GM06990 (cell line): ENCODE measurements at regions not wholly inside any gene's neighbourhood (a gene's known extent, or its start where the extent isn't known, plus 50 kb on each side); places are given as distances from the start of the nearest gene placed in this dataset.

Experiments
- DNase-seq: peaks from one replicate; pipeline ENCODE4 v3.0.0-alpha.2; 2011; ENCODE audit not compliant: insufficient read length; ENCODE audit errors: extremely low read depth
- H3K27me3 ChIP-seq: replicated peaks from 2 replicates; pipeline ENCODE4 v1.6.0; 2011; ENCODE audit warnings: low read length; ENCODE audit not compliant: control insufficient read depth, insufficient read depth
- H3K36me3 ChIP-seq: 2 replicates; pipeline ENCODE4 v1.5.1; 2011; ENCODE audit warnings: low read length; ENCODE audit not compliant: control insufficient read depth, insufficient read depth
- H3K4me3 ChIP-seq: replicated peaks from 2 replicates; pipeline ENCODE4 v1.5.1; 2011; ENCODE audit warnings: low read depth, mild to moderate bottlenecking, control low read depth, low read length
- CTCF ChIP-seq: IDR thresholded peaks from 2 replicates; pipeline ENCODE4 v1.5.1; 2011; ENCODE audit warnings: low read length, control low read depth, mild to moderate bottlenecking, inconsistent platforms; ENCODE audit not compliant: insufficient read depth, poor library complexity, severe bottlenecking

DNA sequence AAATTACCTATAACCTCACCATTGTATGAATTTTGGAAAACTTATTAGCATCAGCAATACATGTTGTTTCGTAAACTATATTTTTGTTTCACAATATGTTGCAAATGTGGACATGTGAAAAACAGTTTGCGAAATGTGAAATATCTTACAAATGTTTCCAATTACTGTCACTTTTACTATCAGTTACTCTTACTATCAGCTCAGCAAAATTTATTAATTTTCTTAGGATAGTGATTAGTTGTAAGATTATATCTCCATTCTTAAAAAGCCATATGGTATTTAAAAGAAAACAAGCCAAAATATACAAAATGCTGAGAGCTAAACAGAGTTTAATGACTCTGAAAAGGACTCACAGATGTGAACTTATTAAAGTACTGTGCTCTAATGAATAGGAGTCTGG, 111.9 kb upstream of the LPAR1 start:
- H3K4me3 ChIP-seq: no peak overlapping the region
- H3K36me3 ChIP-seq: no peaks in the 10 kb centered on the region
- DNase-seq: no peak
- H3K27me3 ChIP-seq: no peaks in the 10 kb centered on the region
- no peak for TF ChIP-seq CTCF

DNA sequence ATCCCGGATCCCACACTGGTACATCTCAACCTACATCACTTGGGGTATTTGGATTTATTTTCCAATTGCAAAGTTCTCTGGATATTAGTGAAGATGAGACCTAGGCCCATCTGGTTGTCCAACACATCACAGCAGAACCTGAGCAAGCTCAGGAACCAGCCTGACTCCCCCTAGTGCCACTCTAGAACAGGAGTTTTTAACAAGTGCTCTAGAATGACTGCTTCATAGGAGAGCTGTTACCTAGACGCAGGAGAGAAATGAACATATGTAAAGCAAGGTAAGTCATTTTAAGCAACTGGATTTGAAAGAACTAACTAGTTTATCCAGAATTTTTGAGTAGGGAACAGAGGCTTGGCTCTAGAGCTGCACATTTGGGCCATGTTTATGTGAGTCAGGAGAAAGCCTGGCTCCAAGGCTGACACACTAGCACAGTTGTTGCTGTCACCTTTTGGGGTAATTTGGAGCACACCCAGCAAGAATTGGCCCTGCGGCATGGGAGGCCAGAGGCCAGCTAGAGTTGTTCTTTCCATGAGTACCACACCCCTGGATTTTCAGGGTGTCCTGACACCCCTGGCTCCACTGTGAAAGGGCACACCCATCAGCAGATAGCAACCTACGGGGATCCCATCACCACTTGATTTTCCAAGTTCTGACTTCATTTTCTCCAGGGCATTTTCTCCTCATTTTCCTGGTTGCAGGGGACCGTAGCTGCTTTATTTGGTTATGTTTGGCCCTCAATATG, 110.9 kb upstream of the LPAR1 start:
- no peak overlapping the region for H3K4me3 ChIP-seq
- DNase-seq: no peak
- peak; percentile 57 for TF ChIP-seq CTCF
- no peaks in the 10 kb centered on the region for H3K36me3 ChIP-seq
- no peaks in the 10 kb centered on the region for H3K27me3 ChIP-seq

- TF ChIP-seq CTCF: no peak
- H3K36me3 ChIP-seq: no peaks in the 10 kb centered on the region
- H3K27me3 ChIP-seq: no peaks in the 10 kb centered on the region
- no peak overlapping the region for H3K4me3 ChIP-seq
- DNase-seq: no peak
Observed at GRCh38 chr9:111148052-111149017, 110.1 kb upstream of the LPAR1 start.

GRCh38 chr9:111147041-111147440, 108.8 kb upstream of the LPAR1 start:
- H3K4me3 ChIP-seq: no peak overlapping the region
- no peaks in the 10 kb centered on the region for H3K36me3 ChIP-seq
- no peak for DNase-seq
- no peak for TF ChIP-seq CTCF
- H3K27me3 ChIP-seq: no peaks in the 10 kb centered on the region

- H3K36me3 ChIP-seq: no peaks in the 10 kb centered on the region
- TF ChIP-seq CTCF: no peak
- DNase-seq: no peak
- no peaks in the 10 kb centered on the region for H3K27me3 ChIP-seq
- no peak overlapping the region for H3K4me3 ChIP-seq
Observed at GRCh38 chr9:111144741-111145140, 106.5 kb upstream of the LPAR1 start.
